ENCODE measurements at regions not wholly inside any gene's neighbourhood (a gene's known extent, or its start where the extent isn't known, plus 50 kb on each side); places are given as distances from the start of the nearest gene placed in this dataset.

- no peak for TF ChIP-seq CTCF (IDR thresholded peaks at IDR 0.05)
- DNase-seq = no peak
- ATAC-seq = no peak
- Mint-ChIP-seq H3K36me3 (ENCODE audit: low read depth) (no peaks in the 10 kb centered on the region), H3K9me3 (no peaks in the 10 kb centered on the region), H3K4me3 (no peak overlapping the region), H3K27ac (no peak overlapping the region), H3K27me3 (no peaks in the 10 kb centered on the region), H3K4me1 (ENCODE audit: low read depth) (no peaks in the 10 kb centered on the region)
- ChIA-PET CTCF (no interaction called here), POLR2A (no interaction called here)
- intact Hi-C loops (cut with micrococcal nuclease) = no loop called here
Observed at GRCh38 chr1:194538453-194538852, 1352.0 kb upstream of the B3GALT2 start.

GRCh38 chr1:194537521-194537920 lies 1351.1 kb upstream of the B3GALT2 start:
- POLR2A ChIA-PET = no interaction called here
- Mint-ChIP-seq H3K9me3 (no peaks in the 10 kb centered on the region), H3K4me1 (ENCODE audit: low read depth) (no peaks in the 10 kb centered on the region), H3K36me3 (ENCODE audit: low read depth) (no peaks in the 10 kb centered on the region), H3K4me3 (no peak overlapping the region), H3K27ac (no peak overlapping the region), H3K27me3 (no peaks in the 10 kb centered on the region)
- intact Hi-C loops (cut with micrococcal nuclease) = no loop called here
- TF ChIP-seq CTCF (IDR thresholded peaks at IDR 0.05) = no peak
- ATAC-seq (no peak), DNase-seq (no peak)
- CTCF ChIA-PET = no interaction called here

- Mint-ChIP-seq H3K36me3 (ENCODE audit: low read depth) (no peaks in the 10 kb centered on the region), H3K4me3 (no peak overlapping the region), H3K27ac (no peak overlapping the region), H3K27me3 (no peaks in the 10 kb centered on the region), H3K4me1 (ENCODE audit: low read depth) (no peaks in the 10 kb centered on the region), H3K9me3 (no peaks in the 10 kb centered on the region)
- intact Hi-C loops (cut with micrococcal nuclease) = no loop called here
- DNase-seq (no peak), ATAC-seq (no peak)
- ChIA-PET POLR2A (no interaction called here), CTCF (no interaction called here)
- no peak for TF ChIP-seq CTCF (IDR thresholded peaks at IDR 0.05)
Observed at GRCh38 chr1:194535369-194535768, 1349.0 kb upstream of the B3GALT2 start.

- Mint-ChIP-seq H3K9me3 (no peaks in the 10 kb centered on the region), H3K4me1 (ENCODE audit: low read depth) (no peaks in the 10 kb centered on the region), H3K27ac (no peak overlapping the region), H3K36me3 (ENCODE audit: low read depth) (no peaks in the 10 kb centered on the region), H3K4me3 (no peak overlapping the region), H3K27me3 (no peaks in the 10 kb centered on the region)
- CTCF ChIA-PET = no interaction called here
- ATAC-seq (no peak), DNase-seq (no peak)
- intact Hi-C loops (cut with micrococcal nuclease) = no loop called here
- POLR2A ChIA-PET = no interaction called here
- TF ChIP-seq CTCF (IDR thresholded peaks at IDR 0.05) = no peak
Observed at GRCh38 chr1:194534784-194535183, 1348.4 kb upstream of the B3GALT2 start.

GRCh38 chr1:194533641-194534040 lies 1347.2 kb upstream of the B3GALT2 start:
- intact Hi-C loops (cut with micrococcal nuclease) = no loop called here
- ChIA-PET CTCF (no interaction called here), POLR2A (interaction anchor here (0.6 kb wide), 1 partner anchor 1564 kb away, joined by 3 read pairs; no protein-coding TSS in a partner anchor)
- H3K27me3 Mint-ChIP-seq = no peaks in the 10 kb centered on the region
- no peak overlapping the region for H3K4me3 Mint-ChIP-seq
- no peaks in the 10 kb centered on the region for H3K9me3 Mint-ChIP-seq
- ATAC-seq = no peak
- no peaks in the 10 kb centered on the region for H3K4me1 Mint-ChIP-seq (ENCODE audit: low read depth)
- no peak for TF ChIP-seq CTCF (IDR thresholded peaks at IDR 0.05)
- no peak for DNase-seq
- no peak overlapping the region for H3K27ac Mint-ChIP-seq
- H3K36me3 Mint-ChIP-seq (ENCODE audit: low read depth) = no peaks in the 10 kb centered on the region
